GM23338 (cell line): ENCODE measurements at regions not wholly inside any gene's neighbourhood (a gene's known extent, or its start where the extent isn't known, plus 50 kb on each side); places are given as distances from the start of the nearest gene placed in this dataset.

Source experiments
- ATAC-seq: fragments of 200-7000 bp; cut with Tn5 transposase; 3 replicates; pipeline ENCODE4 v1.9.1; 2020
- DNase-seq: peaks from one replicate; pipeline ENCODE4 v3.0.0-alpha.2; 2015; ENCODE audit warnings: low spot score
- H2AFZ ChIP-seq: fragments of 200-600 bp; sonication (generic); 2 replicates; pipeline ENCODE4 v1.8.0; 2016; ENCODE audit warnings: antibody characterized with exemption, mild to moderate bottlenecking, moderate library complexity
- H3F3A ChIP-seq: fragments of 200-600 bp; sonication (generic); replicated peaks from 2 replicates; pipeline ENCODE4 v1.8.0; 2017; ENCODE audit warnings: antibody characterized with exemption, mixed run types, low read depth
- H3K27ac ChIP-seq: fragments of 200-600 bp; sonication (generic); 2 replicates; pipeline ENCODE4 v1.6.1; 2016; ENCODE audit warnings: low read depth
- H3K27me3 ChIP-seq: fragments of 200-600 bp; sonication (generic); 2 replicates; pipeline ENCODE4 v1.8.0; 2016; ENCODE audit warnings: mild to moderate bottlenecking, mixed run types, moderate library complexity; ENCODE audit not compliant: insufficient read depth
- H3K36me3 ChIP-seq: fragments of 200-600 bp; sonication (generic); 2 replicates; pipeline ENCODE4 v1.8.0; 2016; ENCODE audit warnings: mild to moderate bottlenecking; ENCODE audit not compliant: insufficient read depth
- H3K4me1 ChIP-seq: fragments of 200-600 bp; sonication (generic); 2 replicates; pipeline ENCODE4 v1.8.0; 2016; ENCODE audit warnings: mild to moderate bottlenecking, moderate library complexity; ENCODE audit not compliant: insufficient read depth
- H3K4me2 ChIP-seq: fragments of 200-600 bp; sonication (generic); 2 replicates; pipeline ENCODE4 v1.7.1; 2017; ENCODE audit warnings: mixed run types
- H3K4me3 ChIP-seq: fragments of 200-600 bp; sonication (generic); 2 replicates; pipeline ENCODE4 v1.6.1; 2016; ENCODE audit warnings: mixed run types
- H3K79me2 ChIP-seq: fragments of 200-600 bp; sonication (generic); replicated peaks from 2 replicates; pipeline ENCODE4 v1.8.0; 2017; ENCODE audit warnings: mild to moderate bottlenecking; ENCODE audit not compliant: insufficient read depth
- H3K9me2 ChIP-seq: fragments of 200-600 bp; sonication (generic); 2 replicates; pipeline ENCODE4 v1.8.0; 2017; ENCODE audit not compliant: insufficient read depth
- H4K20me1 ChIP-seq: fragments of 200-600 bp; sonication (generic); replicated peaks from 2 replicates; pipeline ENCODE4 v1.8.0; 2017; ENCODE audit warnings: mild to moderate bottlenecking; ENCODE audit not compliant: insufficient read depth
- H3K27ac Mint-ChIP-seq: 2 replicates; pipeline ENCODE4 v1.8.0; 2020; ENCODE audit warnings: inconsistent platforms, mild to moderate bottlenecking, moderate library complexity, mixed read lengths
- H3K27me3 Mint-ChIP-seq: 3 replicates; pipeline ENCODE4 v1.8.0; 2022; ENCODE audit warnings: low read depth, mild to moderate bottlenecking, moderate library complexity, mixed read lengths, inconsistent platforms; ENCODE audit not compliant: insufficient read depth, poor library complexity
- H3K36me3 Mint-ChIP-seq: 3 replicates; pipeline ENCODE4 v1.8.0; 2021; ENCODE audit warnings: low read depth, mild to moderate bottlenecking, inconsistent platforms, moderate library complexity, mixed read lengths
- H3K4me1 Mint-ChIP-seq: 3 replicates; pipeline ENCODE4 v1.8.0; 2020; ENCODE audit warnings: mild to moderate bottlenecking, inconsistent platforms, mixed read lengths
- H3K4me3 Mint-ChIP-seq: 3 replicates; pipeline ENCODE4 v1.8.0; 2021; ENCODE audit warnings: moderate library complexity, mild to moderate bottlenecking, inconsistent platforms, mixed read lengths
- H3K9me3 Mint-ChIP-seq: 3 replicates; pipeline ENCODE4 v1.8.0; 2020; ENCODE audit warnings: moderate library complexity, mild to moderate bottlenecking, inconsistent platforms, mixed read lengths
- CREB1 ChIP-seq: fragments of 250-450 bp; sonication (Bioruptor Pico); IDR thresholded peaks from 2 replicates; pipeline ENCODE4 v1.5.0; 2020; ENCODE audit warnings: low read depth, mild to moderate bottlenecking, moderate library complexity
- CTCF ChIP-seq, 2 experiments: fragments of 200-600 bp in 1 of 2; sonication (generic) in 1 of 2; conservative IDR thresholded peaks; 2 replicates each; pipeline versions ENCODE4 v1.5.1 to v1.6.1; 2016 to 2017; ENCODE audit warnings: antibody characterized with exemption in 2 of 2, low read depth in 2 of 2, mild to moderate bottlenecking in 2 of 2, moderate library complexity in 1 of 2
- ETS1 ChIP-seq: IDR thresholded peaks from 2 replicates; pipeline ENCODE4 v1.6.1; 2016; ENCODE audit warnings: antibody characterized with exemption
- EZH2 ChIP-seq: fragments of 200-600 bp; sonication (generic); IDR thresholded peaks from one replicate; pipeline ENCODE4 v1.8.0; 2017; ENCODE audit warnings: antibody characterized with exemption, mild to moderate bottlenecking, low read depth; ENCODE audit not compliant: unreplicated experiment
- EZH2phosphoT487 ChIP-seq: fragments of 200-600 bp; sonication (generic); IDR thresholded peaks from one replicate; pipeline ENCODE4 v1.8.1; 2018; ENCODE audit warnings: antibody characterized with exemption; ENCODE audit not compliant: unreplicated experiment
- JUNB ChIP-seq: IDR thresholded peaks from one replicate; pipeline ENCODE4 v1.6.1; 2016; ENCODE audit warnings: antibody characterized with exemption; ENCODE audit not compliant: unreplicated experiment
- NANOG ChIP-seq: IDR thresholded peaks from 2 replicates; pipeline ENCODE4 v1.6.1; 2016; ENCODE audit warnings: antibody characterized with exemption, borderline replicate concordance
- POLR2AphosphoS5 ChIP-seq: IDR thresholded peaks from 2 replicates; pipeline ENCODE4 v1.6.1; 2016; ENCODE audit warnings: antibody characterized with exemption, low read depth
- REST ChIP-seq: IDR thresholded peaks from one replicate; pipeline ENCODE4 v1.6.1; 2018; ENCODE audit warnings: antibody characterized with exemption; ENCODE audit not compliant: unreplicated experiment
- STAT1 ChIP-seq: IDR thresholded peaks from one replicate; pipeline ENCODE4 v1.6.1; 2016; ENCODE audit warnings: antibody characterized with exemption; ENCODE audit not compliant: unreplicated experiment
- ZNF114 ChIP-seq: fragments of 250-450 bp; sonication (Bioruptor Pico); IDR thresholded peaks from 2 replicates; pipeline ENCODE4 v1.5.0; 2020; ENCODE audit warnings: mild to moderate bottlenecking, moderate library complexity
- ZNF331 ChIP-seq: fragments of 250-450 bp; sonication (Bioruptor Pico); IDR thresholded peaks from 2 replicates; pipeline ENCODE4 v1.5.0; 2020; ENCODE audit warnings: low read depth, mild to moderate bottlenecking, moderate library complexity
- ZNF462 ChIP-seq: fragments of 250-450 bp; sonication (Bioruptor Pico); IDR thresholded peaks from 2 replicates; pipeline ENCODE4 v1.5.0; 2020; ENCODE audit warnings: mild to moderate bottlenecking, moderate library complexity

GRCh38 chr3:75334299-75334698 is 329.8 kb upstream of the FRG2C start:
- no peaks in the 10 kb centered on the region for H3F3A ChIP-seq
- Mint-ChIP-seq H3K36me3 (no peaks in the 10 kb centered on the region), H3K9me3 (peaks cover 3% of the 10 kb centered on the region; the same call in 1 of the 3 replicates), H3K4me1 (no peaks in the 10 kb centered on the region), H3K4me3 (no peak overlapping the region), H3K27ac (no peak overlapping the region), H3K27me3 (peaks cover 9% of the 10 kb centered on the region)
- H3K4me2 ChIP-seq: no peak overlapping the region
- H3K27me3 ChIP-seq: no peaks in the 10 kb centered on the region
- ATAC-seq (no peak), DNase-seq (no peak)
- H3K36me3 ChIP-seq: no peaks in the 10 kb centered on the region
- H2AFZ ChIP-seq: no peak overlapping the region
- no peaks in the 10 kb centered on the region for H3K4me1 ChIP-seq
- no peak for TF ChIP-seq ZNF331
- no peak for TF ChIP-seq CTCF (conservative IDR thresholded peaks at IDR 0.05; ENCODE audit: low read depth in 2 of 2)
- TF ChIP-seq POLR2AphosphoS5: no peak
- TF ChIP-seq NANOG: no peak
- TF ChIP-seq CREB1 (CRISPR knock-in tag): no peak
- TF ChIP-seq JUNB: no peak
- no peak for TF ChIP-seq EZH2phosphoT487
- no peak for TF ChIP-seq EZH2
- TF ChIP-seq ETS1: no peak
- TF ChIP-seq REST: no peak
- TF ChIP-seq ZNF462 (CRISPR knock-in tag): no peak
- TF ChIP-seq STAT1: no peak
- no peak for TF ChIP-seq ZNF114 (CRISPR knock-in tag)
- H4K20me1 ChIP-seq: no peaks in the 10 kb centered on the region
- H3K27ac ChIP-seq: no peak overlapping the region
- H3K79me2 ChIP-seq: no peaks in the 10 kb centered on the region
- H3K4me3 ChIP-seq: no peak overlapping the region
- H3K9me2 ChIP-seq: no peaks in the 10 kb centered on the region
